ENCODE measurements at regions not wholly inside any gene's neighbourhood (a gene's known extent, or its start where the extent isn't known, plus 50 kb on each side); places are given as distances from the start of the nearest gene placed in this dataset.

DNA sequence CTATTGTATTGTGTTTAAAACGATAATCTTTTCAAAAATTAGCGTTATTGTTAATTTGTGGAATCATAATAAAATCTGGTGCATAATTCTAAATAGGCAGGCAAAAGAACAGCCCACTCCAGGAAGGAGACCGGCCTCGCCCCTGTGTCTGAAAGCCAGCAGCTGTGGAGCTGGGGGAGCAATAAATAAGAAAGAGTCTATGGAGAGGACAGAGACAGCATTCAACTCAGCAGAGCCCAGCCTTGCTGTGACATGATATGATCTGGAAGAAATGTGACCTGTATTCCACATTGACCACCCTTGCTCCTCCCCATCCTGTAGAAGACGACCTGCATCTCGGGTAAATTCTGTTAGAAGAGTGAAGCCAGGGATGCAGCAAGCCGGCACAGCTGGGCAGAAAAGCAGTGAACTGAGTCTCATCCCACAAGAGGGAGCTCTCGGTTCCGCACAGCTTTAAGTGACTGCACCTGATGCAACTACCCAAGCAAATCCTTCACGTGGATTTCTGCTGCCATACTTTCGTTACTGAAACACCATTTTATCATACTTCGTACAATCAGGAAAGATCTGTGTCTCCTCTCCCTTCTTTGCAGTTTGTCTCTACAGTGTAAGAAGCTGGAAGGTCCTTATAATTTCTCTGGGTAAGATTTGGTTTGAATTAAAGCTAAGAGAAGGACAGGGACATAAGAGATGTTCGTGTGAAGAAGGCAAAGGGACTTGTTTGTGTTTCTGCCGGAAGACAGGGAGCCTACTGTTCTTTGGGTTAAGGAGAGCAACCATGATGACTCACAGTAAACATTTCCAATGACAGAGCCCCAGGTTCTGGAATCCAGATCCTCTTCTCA, 427.1 kb downstream of the GPAM start:
- H2AFZ ChIP-seq (ENCODE audit: low read length) = no peak overlapping the region
- Mint-ChIP-seq H3K27me3 (ENCODE audit: low read depth) (peaks cover 13% of the 10 kb centered on the region), H3K9me3 (no peaks in the 10 kb centered on the region), H3K4me3 (no peak overlapping the region), H3K36me3 (ENCODE audit: insufficient read depth in 1 of 3, low read depth in 3 of 3) (no peaks in the 10 kb centered on the region), H3K4me1 (peaks cover 3 to 12% of the 10 kb centered on the region in 2 experiments), H3K27ac (no peak overlapping the region)
- no peak overlapping the region for H3K4me2 ChIP-seq (ENCODE audit: insufficient read depth, insufficient read length, low read length)
- H2BK5ac ChIP-seq (ENCODE audit: insufficient read length, low read length) = no peak overlapping the region
- no peak overlapping the region for H2BK15ac ChIP-seq (ENCODE audit: low read depth, low read length)
- H3K27me3 ChIP-seq (ENCODE audit: insufficient read depth, low read length) = no peaks in the 10 kb centered on the region
- DNase-seq = peak; percentile 84
- H2BK12ac ChIP-seq (ENCODE audit: insufficient read length, low read depth, low read length) = no peak overlapping the region
- no peak overlapping the region for H3K23ac ChIP-seq (ENCODE audit: insufficient read length, low read depth, low read length)
- no peak overlapping the region for H3K56ac ChIP-seq (ENCODE audit: insufficient read length, low read depth, low read length)
- no peak overlapping the region for H2AK5ac ChIP-seq (ENCODE audit: insufficient read length, low read length)
- no peaks in the 10 kb centered on the region for H3K4me1 ChIP-seq (ENCODE audit: insufficient read depth, low read length)
- H2BK20ac ChIP-seq (ENCODE audit: low read depth, low read length, poor library complexity, severe bottlenecking) = no peak overlapping the region
- no peak overlapping the region for H4K5ac ChIP-seq (ENCODE audit: insufficient read length, low read depth, low read length)
- H4K91ac ChIP-seq (ENCODE audit: insufficient read length, low read depth, low read length) = no peak overlapping the region
- no peak overlapping the region for H3K9ac ChIP-seq (ENCODE audit: extremely low read depth, insufficient read length, low read length)
- no peak overlapping the region for H3K4ac ChIP-seq (ENCODE audit: low read depth, low read length)
- no peak overlapping the region for H4K8ac ChIP-seq (replicated peaks; ENCODE audit: insufficient read length, low read depth, low read length)
- no peaks in the 10 kb centered on the region for H3K23me2 ChIP-seq (ENCODE audit: insufficient read length, low read depth, low read length, poor library complexity, severe bottlenecking)
- peak; percentile 80 for TF ChIP-seq CTCF (conservative IDR thresholded peaks at IDR 0.05)
- H3K14ac ChIP-seq (ENCODE audit: insufficient read depth, low read length) = no peak overlapping the region
- no peak overlapping the region for H3T11ph ChIP-seq (ENCODE audit: low read length)
- no peak overlapping the region for H2BK120ac ChIP-seq (ENCODE audit: low read depth, low read length, poor library complexity, severe bottlenecking)
- WGBS (ENCODE audit: extremely low coverage, insufficient read length, low lambda C conversion rate) = no CpG with 5 or more reads among the region's 14 CpGs
- H3K79me1 ChIP-seq (ENCODE audit: insufficient read depth, low read depth, low read length, poor library complexity, severe bottlenecking) = no peaks in the 10 kb centered on the region
- no peaks in the 10 kb centered on the region for H3K9me3 ChIP-seq (ENCODE audit: control insufficient read depth, low read depth, low read length)
- no peaks in the 10 kb centered on the region for H4K20me1 ChIP-seq (ENCODE audit: control insufficient read depth, insufficient read depth, insufficient read length)
- H3K27ac ChIP-seq (ENCODE audit: insufficient read length, low read depth, low read length) = no peak overlapping the region
- H3K79me2 ChIP-seq (ENCODE audit: insufficient read depth, low read length) = no peaks in the 10 kb centered on the region
- no peak overlapping the region for H3K18ac ChIP-seq (ENCODE audit: insufficient read length, low read depth, low read length)
